ENCODE measurements at regions not wholly inside any gene's neighbourhood (a gene's known extent, or its start where the extent isn't known, plus 50 kb on each side); places are given as distances from the start of the nearest gene placed in this dataset.

DNA sequence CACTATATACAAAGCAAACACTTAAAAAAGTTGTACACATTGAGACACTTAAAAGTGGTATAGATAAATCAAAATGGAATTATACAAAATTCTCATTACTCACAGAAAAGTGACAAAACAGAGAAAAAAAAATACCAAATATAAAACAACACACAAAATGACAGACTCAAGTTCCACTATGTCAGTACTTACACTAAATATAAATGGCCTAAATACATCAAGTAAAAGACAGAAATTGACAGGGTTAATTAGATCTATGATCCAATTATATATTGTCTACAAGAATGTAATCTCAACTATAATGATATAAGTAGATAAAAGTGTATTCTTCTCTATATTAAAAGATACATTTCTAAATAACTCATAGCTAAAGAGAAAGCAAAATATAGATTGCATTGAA lies 401.6 kb upstream of the PFKP start:
- H3K27ac ChIP-seq (ENCODE audit: low read depth, low read length), result no peak overlapping the region
- H3K36me3 ChIP-seq (ENCODE audit: insufficient read depth, low read length), result no peaks in the 10 kb centered on the region
- H3K4me3 ChIP-seq (ENCODE audit: insufficient read depth, low read length), result no peak overlapping the region
- H3K79me2 ChIP-seq (ENCODE audit: insufficient read depth, low read length), result no peaks in the 10 kb centered on the region
- no peaks in the 10 kb centered on the region for H3K27me3 ChIP-seq (ENCODE audit: insufficient read depth, low read length)
- DNase-seq (ENCODE audit: insufficient read length, low spot score, missing footprints), result no peak
- TF ChIP-seq CTCF (IDR thresholded peaks at IDR 0.05; ENCODE audit: extremely low read depth, low read depth, low read length), result no peak
- H3K4me1 ChIP-seq (ENCODE audit: insufficient read depth, low read length), result no peaks in the 10 kb centered on the region
- H3K9me3 ChIP-seq (ENCODE audit: low read depth, low read length), result no peaks in the 10 kb centered on the region
- no peak overlapping the region for H3K4me2 ChIP-seq (ENCODE audit: insufficient read depth, low read length)
- no peaks in the 10 kb centered on the region for H4K20me1 ChIP-seq (ENCODE audit: insufficient read depth, low read length)
- no peak overlapping the region for H2AFZ ChIP-seq (ENCODE audit: low read length)

- Histone ChIP-seq H3K27me3 (ENCODE audit: insufficient read depth, low read length) (no peaks in the 10 kb centered on the region), H3K79me2 (ENCODE audit: insufficient read depth, low read length) (no peaks in the 10 kb centered on the region), H3K4me1 (ENCODE audit: insufficient read depth, low read length) (no peaks in the 10 kb centered on the region), H3K4me3 (ENCODE audit: insufficient read depth, low read length) (no peak overlapping the region), H3K9me3 (ENCODE audit: low read depth, low read length) (peaks cover 2% of the 10 kb centered on the region), H3K4me2 (ENCODE audit: insufficient read depth, low read length) (no peak overlapping the region), H2AFZ (ENCODE audit: low read length) (no peak overlapping the region), H3K36me3 (ENCODE audit: insufficient read depth, low read length) (no peaks in the 10 kb centered on the region), H4K20me1 (ENCODE audit: insufficient read depth, low read length) (no peaks in the 10 kb centered on the region), H3K27ac (ENCODE audit: low read depth, low read length) (no peak overlapping the region)
- TF ChIP-seq CTCF (IDR thresholded peaks at IDR 0.05; ENCODE audit: extremely low read depth, low read depth, low read length), result no peak
- DNase-seq (ENCODE audit: insufficient read length, low spot score, missing footprints), result no peak
Observed at GRCh38 chr10:2660276-2660675, 407.1 kb upstream of the PFKP start.

- peaks cover 2% of the 10 kb centered on the region for H3K9me3 ChIP-seq (ENCODE audit: low read depth, low read length)
- no peak for TF ChIP-seq CTCF (IDR thresholded peaks at IDR 0.05; ENCODE audit: extremely low read depth, low read depth, low read length)
Observed at GRCh38 chr10:2659660-2660209, 407.6 kb upstream of the PFKP start.

DNA sequence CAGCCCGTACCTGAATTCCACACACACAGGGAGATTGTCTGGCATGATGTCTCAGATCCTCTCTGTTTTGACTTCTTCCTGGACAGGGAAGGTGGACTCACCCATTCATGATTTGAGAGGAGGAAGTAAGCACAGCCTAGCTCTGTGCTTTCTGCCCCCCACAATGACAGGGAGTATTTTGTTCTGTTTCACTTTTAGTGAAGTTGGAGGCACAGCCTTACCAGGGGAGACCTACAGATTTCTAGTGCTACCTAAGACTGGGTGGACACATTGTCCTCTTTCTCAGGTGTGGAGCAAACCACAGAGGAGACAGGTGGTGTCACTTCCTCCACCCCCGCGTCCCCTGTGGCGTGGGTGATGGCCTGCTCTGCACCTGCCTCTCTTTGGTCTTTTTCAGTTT lies 408.6 kb upstream of the PFKP start:
- Histone ChIP-seq H3K27me3 (ENCODE audit: insufficient read depth, low read length) (no peaks in the 10 kb centered on the region), H3K4me2 (ENCODE audit: insufficient read depth, low read length) (no peak overlapping the region), H3K9me3 (ENCODE audit: low read depth, low read length) (peaks cover 2% of the 10 kb centered on the region), H3K36me3 (ENCODE audit: insufficient read depth, low read length) (no peaks in the 10 kb centered on the region), H3K4me1 (ENCODE audit: insufficient read depth, low read length) (no peaks in the 10 kb centered on the region), H2AFZ (ENCODE audit: low read length) (no peak overlapping the region), H3K79me2 (ENCODE audit: insufficient read depth, low read length) (no peaks in the 10 kb centered on the region), H4K20me1 (ENCODE audit: insufficient read depth, low read length) (no peaks in the 10 kb centered on the region), H3K27ac (ENCODE audit: low read depth, low read length) (no peak overlapping the region), H3K4me3 (ENCODE audit: insufficient read depth, low read length) (no peak overlapping the region)
- TF ChIP-seq CTCF (IDR thresholded peaks at IDR 0.05; ENCODE audit: extremely low read depth, low read depth, low read length), result no peak
- DNase-seq (ENCODE audit: insufficient read length, low spot score, missing footprints), result no peak

More at GRCh38 chr10:2659660-2660209, 407.6 kb upstream of the PFKP start:
- no peaks in the 10 kb centered on the region for H4K20me1 ChIP-seq (ENCODE audit: insufficient read depth, low read length)
- H3K36me3 ChIP-seq (ENCODE audit: insufficient read depth, low read length), result no peaks in the 10 kb centered on the region
- H3K4me3 ChIP-seq (ENCODE audit: insufficient read depth, low read length), result no peak overlapping the region
- no peak for DNase-seq (ENCODE audit: insufficient read length, low spot score, missing footprints)
- H3K4me2 ChIP-seq (ENCODE audit: insufficient read depth, low read length), result no peak overlapping the region
- no peaks in the 10 kb centered on the region for H3K27me3 ChIP-seq (ENCODE audit: insufficient read depth, low read length)
- no peak overlapping the region for H2AFZ ChIP-seq (ENCODE audit: low read length)
- H3K27ac ChIP-seq (ENCODE audit: low read depth, low read length), result no peak overlapping the region
- H3K4me1 ChIP-seq (ENCODE audit: insufficient read depth, low read length), result no peaks in the 10 kb centered on the region
- H3K79me2 ChIP-seq (ENCODE audit: insufficient read depth, low read length), result no peaks in the 10 kb centered on the region

All from osteoblast (primary cell).